OCI-LY7 (cell line): ENCODE measurements at regions not wholly inside any gene's neighbourhood (a gene's known extent, or its start where the extent isn't known, plus 50 kb on each side); places are given as distances from the start of the nearest gene placed in this dataset.

Source experiments
- BruUV-seq: library from RNA; stranded (reverse); fragments of 400-500 nt; replicated peaks from 2 replicates; lab custom pipeline; 2021; lab: Mats Ljungman, UMichigan
- CTCF ChIA-PET: fragments of 300-600 bp; sonication (Branson Sonifier 250); formaldehyde crosslinking; loops from one replicate; lab custom pipeline; 2022; ENCODE audit warnings: antibody characterized with exemption; ENCODE audit not compliant: unreplicated experiment; lab: Charles Lee
- POLR2A ChIA-PET: fragments of 300-600 bp; sonication (Branson Sonifier 250); formaldehyde crosslinking; loops from one replicate; lab custom pipeline; 2022; ENCODE audit warnings: antibody characterized with exemption; lab: Charles Lee
- DNase-seq: peaks from one replicate; pipeline ENCODE4 v3.0.0-alpha.2; 2015; ENCODE audit warnings: low spot score
- H2AFZ ChIP-seq: fragments of 200-600 bp; sonication (generic), shearing (Covaris generic); 2 replicates; pipeline ENCODE4 v1.6.1; 2014; ENCODE audit warnings: mild to moderate bottlenecking, antibody characterized with exemption, low read length, moderate library complexity
- H3K27ac ChIP-seq: fragments of 200-600 bp; sonication (generic); 2 replicates; pipeline ENCODE4 v1.5.1; 2014; ENCODE audit warnings: mixed run types, low read depth, mild to moderate bottlenecking, moderate library complexity, low read length, inconsistent platforms; ENCODE audit not compliant: poor library complexity, severe bottlenecking
- H3K36me3 ChIP-seq: fragments of 200-600 bp; sonication (generic); 2 replicates; pipeline ENCODE4 v1.6.1; 2014; ENCODE audit warnings: mild to moderate bottlenecking, antibody characterized with exemption, low read length, moderate library complexity, mixed read lengths; ENCODE audit not compliant: insufficient read depth
- H3K4me1 ChIP-seq: fragments of 200-600 bp; sonication (generic); 2 replicates; pipeline ENCODE4 v1.5.1; 2014; ENCODE audit warnings: mild to moderate bottlenecking, low read length; ENCODE audit not compliant: insufficient read depth, poor library complexity, severe bottlenecking
- H3K4me2 ChIP-seq: fragments of 200-600 bp; sonication (generic); 2 replicates; pipeline ENCODE4 v1.6.1; 2014; ENCODE audit warnings: mild to moderate bottlenecking, low read length
- H3K4me3 ChIP-seq: fragments of 200-600 bp; sonication (generic); 2 replicates; pipeline ENCODE4 v1.5.1; 2014; ENCODE audit warnings: mild to moderate bottlenecking, low read depth, low read length; ENCODE audit not compliant: poor library complexity, severe bottlenecking
- H3K79me2 ChIP-seq: fragments of 200-600 bp; sonication (generic); 2 replicates; pipeline ENCODE4 v1.6.1; 2016; ENCODE audit warnings: low read depth, mild to moderate bottlenecking, low read length, moderate library complexity, mixed read lengths; ENCODE audit not compliant: insufficient read depth
- H3K9me2 ChIP-seq: fragments of 200-600 bp; sonication (generic); 2 replicates; pipeline ENCODE4 v1.6.1; 2016; ENCODE audit warnings: mild to moderate bottlenecking, low read length, mixed read lengths; ENCODE audit not compliant: insufficient read depth
- H3K9me3 ChIP-seq: fragments of 200-600 bp; sonication (generic); 2 replicates; pipeline ENCODE4 v1.6.1; 2014; ENCODE audit warnings: mild to moderate bottlenecking, mixed run types, low read length, mixed read lengths
- H4K20me1 ChIP-seq: fragments of 200-600 bp; sonication (generic); 2 replicates; pipeline ENCODE4 v1.6.1; 2014; ENCODE audit warnings: mild to moderate bottlenecking, antibody characterized with exemption, low read length, moderate library complexity, mixed read lengths; ENCODE audit not compliant: insufficient read depth
- EZH2phosphoT487 ChIP-seq: fragments of 200-600 bp; sonication (generic); IDR thresholded peaks from 2 replicates; pipeline ENCODE4 v1.6.1; 2018; ENCODE audit warnings: low read depth, borderline replicate concordance, mild to moderate bottlenecking, mixed run types, antibody characterized with exemption, low read length, moderate library complexity, mixed read lengths
- intact Hi-C: fragments of 100-400 bp; cut with micrococcal nuclease; formaldehyde crosslinking; loops from one replicate; pipeline ENCODE4 v1.10.0; 2022; ENCODE audit not compliant: unreplicated experiment
- TF ChIP-seq, protein P1 (sequence below): fragments of 200-600 bp; sonication (generic); conservative IDR thresholded peaks from 2 replicates; pipeline ENCODE4 v1.5.1; 2014; ENCODE audit warnings: mild to moderate bottlenecking, antibody characterized with exemption, low read length, moderate library complexity, mixed read lengths

GRCh38 chr18:10124557-10124956, 210.7 kb downstream of the VAPA start:
- no peak overlapping the region for H2AFZ ChIP-seq
- no TSS peak for BruUV-seq
- H3K27ac ChIP-seq, result no peak overlapping the region
- no peak for DNase-seq
- no peaks in the 10 kb centered on the region for H3K4me1 ChIP-seq
- no peak overlapping the region for H3K4me3 ChIP-seq
- no peak overlapping the region for H3K4me2 ChIP-seq
- no peaks in the 10 kb centered on the region for H3K9me3 ChIP-seq
- intact Hi-C loops, result no loop called here
- H3K79me2 ChIP-seq, result no peaks in the 10 kb centered on the region
- H3K36me3 ChIP-seq, result no peaks in the 10 kb centered on the region
- ChIA-PET CTCF (no interaction called here), POLR2A (no interaction called here)
- H4K20me1 ChIP-seq, result no peaks in the 10 kb centered on the region
- TF ChIP-seq, protein P1, sequence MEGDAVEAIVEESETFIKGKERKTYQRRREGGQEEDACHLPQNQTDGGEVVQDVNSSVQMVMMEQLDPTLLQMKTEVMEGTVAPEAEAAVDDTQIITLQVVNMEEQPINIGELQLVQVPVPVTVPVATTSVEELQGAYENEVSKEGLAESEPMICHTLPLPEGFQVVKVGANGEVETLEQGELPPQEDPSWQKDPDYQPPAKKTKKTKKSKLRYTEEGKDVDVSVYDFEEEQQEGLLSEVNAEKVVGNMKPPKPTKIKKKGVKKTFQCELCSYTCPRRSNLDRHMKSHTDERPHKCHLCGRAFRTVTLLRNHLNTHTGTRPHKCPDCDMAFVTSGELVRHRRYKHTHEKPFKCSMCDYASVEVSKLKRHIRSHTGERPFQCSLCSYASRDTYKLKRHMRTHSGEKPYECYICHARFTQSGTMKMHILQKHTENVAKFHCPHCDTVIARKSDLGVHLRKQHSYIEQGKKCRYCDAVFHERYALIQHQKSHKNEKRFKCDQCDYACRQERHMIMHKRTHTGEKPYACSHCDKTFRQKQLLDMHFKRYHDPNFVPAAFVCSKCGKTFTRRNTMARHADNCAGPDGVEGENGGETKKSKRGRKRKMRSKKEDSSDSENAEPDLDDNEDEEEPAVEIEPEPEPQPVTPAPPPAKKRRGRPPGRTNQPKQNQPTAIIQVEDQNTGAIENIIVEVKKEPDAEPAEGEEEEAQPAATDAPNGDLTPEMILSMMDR, result no peak
- TF ChIP-seq EZH2phosphoT487, result no peak
- H3K9me2 ChIP-seq, result no peaks in the 10 kb centered on the region

DNA sequence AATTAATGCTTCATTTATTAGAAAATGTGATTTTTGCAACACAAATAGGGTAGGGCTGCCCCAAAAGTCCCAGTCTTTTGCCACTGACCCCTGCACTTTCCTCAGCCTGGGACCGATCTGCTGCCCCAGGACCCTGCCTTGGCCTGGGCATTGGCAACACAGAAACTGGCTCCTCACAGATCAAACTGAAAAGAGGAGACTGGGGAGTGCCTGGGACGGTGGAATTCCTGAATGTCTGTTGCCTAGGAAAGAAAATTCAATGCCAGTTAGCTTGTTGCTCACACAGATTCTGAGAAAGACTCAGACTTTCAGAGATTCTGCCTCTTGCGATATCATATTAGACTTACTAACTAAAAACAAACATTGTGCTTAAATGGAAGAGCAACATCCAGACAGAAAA, 211.2 kb downstream of the VAPA start:
- ChIA-PET POLR2A (no interaction called here), CTCF (no interaction called here)
- Histone ChIP-seq H3K4me2 (no peak overlapping the region), H3K9me3 (no peaks in the 10 kb centered on the region), H3K4me3 (no peak overlapping the region), H3K4me1 (no peaks in the 10 kb centered on the region), H2AFZ (no peak overlapping the region), H4K20me1 (no peaks in the 10 kb centered on the region), H3K27ac (no peak overlapping the region), H3K79me2 (no peaks in the 10 kb centered on the region), H3K36me3 (no peaks in the 10 kb centered on the region), H3K9me2 (no peaks in the 10 kb centered on the region)
- BruUV-seq, result no TSS peak
- DNase-seq, result no peak
- intact Hi-C loops, result no loop called here
- TF ChIP-seq EZH2phosphoT487, result no peak
- TF ChIP-seq, protein P1, result no peak

DNA sequence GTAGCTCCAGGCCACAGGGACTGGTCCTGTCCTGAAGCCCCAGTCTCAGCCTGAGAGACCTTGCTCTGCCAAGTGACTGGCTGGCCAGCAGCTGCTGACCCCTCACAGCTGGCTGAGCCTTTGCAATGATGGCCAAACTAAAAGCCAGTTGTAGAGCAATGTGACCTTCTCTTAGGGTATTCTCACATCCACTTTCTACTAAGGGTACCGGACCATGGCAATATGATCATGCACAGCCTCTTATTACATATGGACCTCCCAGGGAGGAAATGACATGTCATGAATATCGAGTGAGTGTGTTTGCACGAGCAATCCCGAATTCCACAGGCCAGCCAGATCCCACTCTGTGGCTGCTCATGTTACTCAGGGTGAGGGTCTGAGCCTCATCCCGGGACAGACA, 213.9 kb downstream of the VAPA start:
- POLR2A ChIA-PET, result no interaction called here

More for the DNA sequence above, 213.9 kb downstream of the VAPA start:
- Histone ChIP-seq H3K9me3 (no peaks in the 10 kb centered on the region), H3K79me2 (no peaks in the 10 kb centered on the region), H3K4me3 (no peak overlapping the region), H2AFZ (no peak overlapping the region), H3K36me3 (no peaks in the 10 kb centered on the region), H3K27ac (no peak overlapping the region), H3K4me2 (no peak overlapping the region), H3K4me1 (no peaks in the 10 kb centered on the region), H4K20me1 (no peaks in the 10 kb centered on the region), H3K9me2 (no peaks in the 10 kb centered on the region)
- intact Hi-C loops, result no loop called here
- DNase-seq, result no peak
- BruUV-seq, result no TSS peak
- CTCF ChIA-PET, result no interaction called here
- no peak for TF ChIP-seq EZH2phosphoT487
- TF ChIP-seq, protein P1, result no peak
